Rectal smooth muscle tissue (tissue), 1 donor: ENCODE measurements at regions not wholly inside any gene's neighbourhood (a gene's known extent, or its start where the extent isn't known, plus 50 kb on each side); places are given as distances from the start of the nearest gene placed in this dataset.

ENCODE experiments used
- H3K27ac ChIP-seq: one replicate; pipeline ENCODE4 v1.7.0; 2013; ENCODE audit warnings: low read depth, low read length, inconsistent platforms
- H3K27me3 ChIP-seq: one replicate; pipeline ENCODE4 v1.7.0; 2013; ENCODE audit warnings: low read length; ENCODE audit not compliant: control insufficient read depth, insufficient read depth
- H3K36me3 ChIP-seq: one replicate; pipeline ENCODE4 v1.7.0; 2013; ENCODE audit warnings: low read length; ENCODE audit not compliant: control insufficient read depth, insufficient read depth
- H3K4me1 ChIP-seq: one replicate; pipeline ENCODE4 v1.7.0; 2013; ENCODE audit warnings: low read length; ENCODE audit not compliant: control insufficient read depth, insufficient read depth
- H3K4me3 ChIP-seq: one replicate; pipeline ENCODE4 v1.7.0; 2013; ENCODE audit warnings: low read length
- H3K9ac ChIP-seq: one replicate; pipeline ENCODE4 v1.7.0; 2013; ENCODE audit warnings: low read length

GRCh38 chr2:43021791-43022509 lies 204.5 kb downstream of the ZFP36L2 start:
- peaks cover 3% of the 10 kb centered on the region for H3K4me1 ChIP-seq
- H3K27ac ChIP-seq, result no peak overlapping the region
- no peaks in the 10 kb centered on the region for H3K27me3 ChIP-seq
- no peaks in the 10 kb centered on the region for H3K36me3 ChIP-seq
- no peak overlapping the region for H3K9ac ChIP-seq
- no peak overlapping the region for H3K4me3 ChIP-seq

- Histone ChIP-seq H3K4me3 (no peak overlapping the region), H3K27ac (no peak overlapping the region), H3K36me3 (no peaks in the 10 kb centered on the region), H3K9ac (no peak overlapping the region), H3K4me1 (peaks cover 3% of the 10 kb centered on the region), H3K27me3 (no peaks in the 10 kb centered on the region)
Observed at GRCh38 chr2:43020990-43021669, 205.3 kb downstream of the ZFP36L2 start.

DNA sequence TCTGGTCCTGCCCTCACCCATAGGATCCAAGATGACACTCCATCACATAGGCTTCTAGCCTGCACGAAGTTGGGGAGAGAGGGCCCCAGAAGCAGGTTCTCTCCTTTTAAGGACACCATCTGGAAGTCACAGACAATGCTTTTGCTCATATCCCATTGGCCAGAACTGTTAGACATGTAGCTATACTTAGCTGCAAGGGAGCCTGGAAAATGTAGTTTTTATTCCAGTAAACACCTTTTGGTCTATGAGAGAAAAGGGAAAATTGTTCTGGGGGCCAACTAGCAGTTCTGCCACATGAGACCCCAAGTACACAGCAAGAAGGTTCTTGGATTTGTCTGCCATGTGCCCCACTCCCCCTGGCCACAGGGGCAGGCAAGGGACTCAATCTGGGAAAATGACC lies 206.1 kb downstream of the ZFP36L2 start:
- Histone ChIP-seq H3K27ac (no peak overlapping the region), H3K27me3 (no peaks in the 10 kb centered on the region), H3K36me3 (no peaks in the 10 kb centered on the region), H3K9ac (no peak overlapping the region), H3K4me1 (peaks cover 3% of the 10 kb centered on the region), H3K4me3 (no peak overlapping the region)

GRCh38 chr2:43019536-43020183 lies 206.7 kb downstream of the ZFP36L2 start:
- Histone ChIP-seq H3K4me3 (no peak overlapping the region), H3K36me3 (no peaks in the 10 kb centered on the region), H3K27ac (no peak overlapping the region), H3K4me1 (peaks cover 1% of the 10 kb centered on the region), H3K9ac (no peak overlapping the region), H3K27me3 (no peaks in the 10 kb centered on the region)

DNA sequence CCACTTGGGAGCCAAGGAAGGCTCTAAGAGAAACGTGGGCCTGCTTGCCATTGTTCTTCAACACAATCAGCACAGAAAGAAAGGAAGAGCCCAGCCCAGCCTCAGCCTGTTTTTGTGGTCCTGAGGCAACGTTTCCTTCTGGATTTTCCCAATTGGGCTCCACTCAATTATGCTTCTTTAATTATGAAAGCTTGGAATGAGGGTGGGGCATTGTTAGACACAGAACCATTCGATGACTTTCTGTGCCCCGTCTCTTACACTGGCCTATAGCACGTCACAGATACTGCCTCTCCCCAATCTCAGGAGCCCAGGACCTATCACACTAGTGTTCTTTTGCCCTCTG lies 207.4 kb downstream of the ZFP36L2 start:
- H3K4me1 ChIP-seq, result no peaks in the 10 kb centered on the region
- H3K4me3 ChIP-seq, result no peak overlapping the region
- H3K27me3 ChIP-seq, result no peaks in the 10 kb centered on the region
- H3K27ac ChIP-seq, result no peak overlapping the region
- H3K9ac ChIP-seq, result no peak overlapping the region
- no peaks in the 10 kb centered on the region for H3K36me3 ChIP-seq

DNA sequence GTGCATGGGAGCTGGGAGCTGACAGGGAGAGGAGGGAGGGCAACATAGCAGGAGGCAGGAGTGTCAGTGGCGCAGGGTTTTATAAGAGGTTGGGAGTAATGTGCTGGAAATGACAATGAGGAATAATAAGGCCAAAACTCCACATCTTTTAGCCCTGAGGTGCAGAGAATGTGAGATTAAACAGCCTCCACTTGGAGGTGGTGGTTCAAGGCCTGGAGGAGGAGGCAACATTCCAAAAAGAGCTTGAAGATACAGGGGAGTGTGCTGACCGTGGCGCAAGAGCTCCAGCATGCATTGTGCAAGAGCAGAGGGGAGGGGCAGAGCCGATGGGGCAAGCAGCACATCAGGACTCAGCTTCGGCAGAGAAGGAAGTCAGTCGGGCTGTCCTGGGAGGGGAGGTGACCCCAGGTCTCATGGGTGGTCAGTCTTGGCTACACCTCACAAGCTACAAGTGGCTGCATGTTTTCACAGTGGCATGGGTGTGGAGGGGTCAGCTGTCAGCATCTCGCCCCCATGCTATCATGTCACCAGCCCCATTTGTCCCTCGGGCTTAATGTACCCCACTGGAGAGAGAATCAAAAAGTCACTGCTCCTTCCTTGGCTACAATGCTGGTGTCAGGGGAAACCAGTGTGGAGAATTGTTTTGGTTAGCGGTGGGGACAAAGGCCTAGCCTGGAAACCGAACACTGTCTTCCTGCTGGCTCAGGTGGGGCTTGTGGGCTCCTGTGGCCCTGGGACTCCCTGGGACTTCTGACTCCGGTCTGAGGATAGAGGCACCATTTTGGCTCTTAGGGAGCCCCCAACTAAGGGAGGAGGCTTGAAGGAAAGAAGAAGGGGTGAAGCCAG lies 208.0 kb downstream of the ZFP36L2 start:
- Histone ChIP-seq H3K27me3 (no peaks in the 10 kb centered on the region), H3K4me3 (no peak overlapping the region), H3K4me1 (no peaks in the 10 kb centered on the region), H3K36me3 (no peaks in the 10 kb centered on the region), H3K9ac (no peak overlapping the region), H3K27ac (no peak overlapping the region)

- H3K27ac ChIP-seq, result no peak overlapping the region
- no peaks in the 10 kb centered on the region for H3K27me3 ChIP-seq
- H3K9ac ChIP-seq, result no peak overlapping the region
- H3K36me3 ChIP-seq, result no peaks in the 10 kb centered on the region
- H3K4me3 ChIP-seq, result no peak overlapping the region
- no peaks in the 10 kb centered on the region for H3K4me1 ChIP-seq
Observed at GRCh38 chr2:43013821-43014345, 212.5 kb downstream of the ZFP36L2 start.

DNA sequence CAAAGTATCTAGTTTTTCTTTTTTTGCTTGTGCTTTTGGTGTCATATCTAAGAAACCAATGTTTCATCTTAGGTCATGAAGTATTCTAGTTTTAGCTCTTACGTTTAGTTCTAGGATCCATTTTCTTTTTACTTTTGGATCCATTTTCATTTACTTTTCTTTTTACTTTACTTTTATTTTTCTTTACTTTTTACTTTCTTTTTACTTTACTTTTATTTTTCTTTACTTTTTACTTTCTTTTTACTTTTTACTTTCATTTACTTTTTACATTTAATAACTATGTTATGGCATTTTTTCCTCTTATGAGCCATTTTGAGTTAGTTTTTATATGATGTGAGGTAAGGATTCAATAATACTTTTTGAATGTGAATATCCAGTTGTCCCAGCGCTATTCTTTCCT lies 213.4 kb downstream of the ZFP36L2 start:
- no peak overlapping the region for H3K4me3 ChIP-seq
- H3K4me1 ChIP-seq, result no peaks in the 10 kb centered on the region
- no peak overlapping the region for H3K27ac ChIP-seq

GRCh38 chr2:43011158-43011491 lies 215.3 kb downstream of the ZFP36L2 start:
- Histone ChIP-seq H3K36me3 (no peaks in the 10 kb centered on the region), H3K9ac (no peak overlapping the region), H3K4me1 (no peaks in the 10 kb centered on the region), H3K27me3 (no peaks in the 10 kb centered on the region), H3K4me3 (no peak overlapping the region), H3K27ac (no peak overlapping the region)

More for the DNA sequence above, 213.4 kb downstream of the ZFP36L2 start:
- H3K9ac ChIP-seq, result no peak overlapping the region
- H3K36me3 ChIP-seq, result no peaks in the 10 kb centered on the region
- H3K27me3 ChIP-seq, result no peaks in the 10 kb centered on the region

DNA sequence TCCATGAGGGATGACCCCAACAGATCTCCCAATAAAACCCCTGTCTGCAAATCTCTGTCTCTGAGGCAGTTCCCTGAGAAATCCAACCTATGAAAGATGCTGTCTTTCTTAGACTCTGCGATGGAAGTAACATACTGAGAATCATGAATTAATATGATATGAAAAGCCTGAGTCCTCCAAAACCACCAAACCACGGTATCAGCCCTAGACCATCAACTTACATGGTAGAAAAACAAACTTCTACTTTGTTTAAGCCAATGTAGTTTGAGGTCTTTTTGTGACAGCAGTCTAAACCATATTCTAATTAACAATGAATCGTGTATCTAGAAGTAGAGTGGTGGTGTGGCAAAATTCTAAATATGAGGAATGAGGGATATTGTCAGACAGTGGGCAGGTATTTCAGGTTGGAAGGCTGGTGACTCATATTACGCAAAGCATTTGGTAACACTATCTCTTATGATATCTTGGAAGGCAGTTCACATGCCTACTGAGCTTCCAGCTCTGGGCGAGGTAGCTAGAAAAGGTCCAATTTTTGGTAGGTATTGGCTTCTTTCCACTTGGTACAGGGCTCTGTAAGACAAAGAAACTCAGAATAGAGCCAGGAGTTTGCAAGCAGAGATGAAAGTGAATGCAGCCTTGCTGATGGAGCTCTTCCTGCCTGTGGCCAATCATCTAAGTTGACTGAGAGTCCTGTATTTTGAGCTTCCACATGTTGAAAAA lies 215.8 kb downstream of the ZFP36L2 start:
- Histone ChIP-seq H3K36me3 (no peaks in the 10 kb centered on the region), H3K27me3 (no peaks in the 10 kb centered on the region)

GRCh38 chr2:43009448-43009847 lies 217.0 kb downstream of the ZFP36L2 start:
- H3K27ac ChIP-seq, result no peak overlapping the region
- no peak overlapping the region for H3K4me3 ChIP-seq
- H3K9ac ChIP-seq, result no peak overlapping the region
- H3K27me3 ChIP-seq, result no peaks in the 10 kb centered on the region
- H3K36me3 ChIP-seq, result no peaks in the 10 kb centered on the region
- H3K4me1 ChIP-seq, result no peaks in the 10 kb centered on the region

More for the DNA sequence above, 215.8 kb downstream of the ZFP36L2 start:
- H3K27ac ChIP-seq, result no peak overlapping the region
- H3K4me1 ChIP-seq, result no peaks in the 10 kb centered on the region
- H3K9ac ChIP-seq, result no peak overlapping the region
- H3K4me3 ChIP-seq, result no peak overlapping the region
